GM19099 (cell line): ENCODE measurements at regions not wholly inside any gene's neighbourhood (a gene's known extent, or its start where the extent isn't known, plus 50 kb on each side); places are given as distances from the start of the nearest gene placed in this dataset.

Source experiments
- POLR2A ChIP-seq: IDR thresholded peaks from 3 replicates; pipeline ENCODE4 v1.6.1; 2011; ENCODE audit warnings: low read depth; ENCODE audit not compliant: insufficient read length; ENCODE audit errors: extremely low read depth

GRCh38 chr3:34213478-34213877 is 415.0 kb downstream of the PDCD6IP start:
- TF ChIP-seq POLR2A = no peak

DNA sequence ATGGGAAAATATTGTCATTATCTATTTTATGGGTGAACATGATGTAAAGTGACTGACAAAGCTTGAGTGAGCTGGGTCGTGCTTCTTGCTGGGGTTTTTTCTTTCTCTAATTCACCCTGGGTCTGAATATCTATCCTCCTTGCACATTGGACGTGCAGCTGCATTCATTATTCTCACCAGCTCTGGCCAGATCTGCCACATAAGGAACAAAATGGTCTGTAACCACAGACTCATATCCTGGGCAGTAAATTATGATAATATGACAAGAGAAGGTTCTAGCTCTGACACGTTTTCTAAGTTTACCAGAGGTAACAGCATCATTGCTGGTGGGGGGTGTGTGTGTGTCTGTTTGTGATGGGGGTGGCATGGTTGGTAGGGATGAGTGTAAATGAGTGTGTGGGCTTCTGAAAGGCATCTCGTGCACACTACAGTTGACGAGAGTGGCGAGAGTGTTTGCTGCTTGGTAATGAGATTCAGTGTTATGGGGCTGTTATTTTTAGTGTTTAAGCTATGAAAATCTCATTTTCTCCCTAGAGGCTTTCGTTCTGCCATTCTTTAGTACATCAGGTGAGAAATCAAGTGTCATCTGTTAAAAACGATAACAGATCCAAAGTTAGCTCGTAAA is 418.4 kb downstream of the PDCD6IP start:
- TF ChIP-seq POLR2A = no peak

DNA sequence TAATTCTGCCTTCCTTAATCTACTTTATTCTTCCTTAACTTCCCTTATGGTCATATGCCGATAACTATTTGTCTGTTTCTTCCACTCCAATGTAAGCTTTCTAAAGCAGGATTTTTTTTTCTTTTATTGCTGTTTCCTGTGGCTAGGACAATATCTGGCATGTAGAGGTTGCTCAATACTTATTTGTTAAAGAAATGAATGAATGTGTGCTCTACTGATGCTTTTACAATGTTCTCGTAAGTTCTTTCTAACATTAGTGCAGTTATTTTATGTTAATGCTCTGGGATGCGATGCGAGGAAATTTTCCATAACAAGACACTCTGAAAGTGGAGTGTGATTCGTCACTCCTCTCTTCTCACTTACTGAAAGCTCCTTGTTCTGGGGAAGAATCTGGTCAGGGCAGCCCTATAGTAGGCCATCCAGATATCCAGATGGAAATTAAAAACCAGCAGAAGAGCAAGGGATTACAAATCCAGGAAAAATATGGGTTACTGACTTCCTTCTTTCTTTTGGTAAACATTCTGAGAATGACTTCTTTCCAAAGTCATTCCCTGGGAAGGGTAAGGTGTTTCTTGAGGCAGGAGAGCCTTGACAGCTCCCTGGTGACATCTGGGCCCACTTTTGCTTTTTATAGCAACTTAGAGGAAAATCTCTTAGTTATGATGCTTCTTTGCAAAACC is 420.4 kb downstream of the PDCD6IP start:
- no peak for TF ChIP-seq POLR2A

DNA sequence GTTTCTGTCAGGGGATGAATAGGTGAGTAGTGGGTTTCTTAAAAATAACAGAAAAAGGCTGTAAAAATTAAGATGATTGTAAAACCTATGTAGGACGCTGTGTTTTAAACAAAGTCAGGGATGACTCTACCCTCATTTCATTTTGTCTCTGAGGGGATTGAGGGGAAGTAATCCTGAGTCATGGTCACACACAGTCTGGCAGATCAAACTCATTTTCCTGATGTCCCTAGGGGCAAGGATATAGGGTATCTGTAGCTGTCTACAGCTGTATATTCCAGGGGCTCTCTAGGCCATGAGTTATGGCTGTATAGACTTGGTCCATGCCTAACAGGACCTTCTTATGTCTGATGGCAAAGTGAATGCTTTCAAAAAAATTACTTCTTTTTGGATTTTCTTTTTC is 421.1 kb downstream of the PDCD6IP start:
- no peak for TF ChIP-seq POLR2A

GRCh38 chr3:34225821-34226366 is 427.5 kb downstream of the PDCD6IP start:
- TF ChIP-seq POLR2A = no peak

GRCh38 chr3:34229876-34230275 is 431.4 kb downstream of the PDCD6IP start:
- TF ChIP-seq POLR2A = no peak

DNA sequence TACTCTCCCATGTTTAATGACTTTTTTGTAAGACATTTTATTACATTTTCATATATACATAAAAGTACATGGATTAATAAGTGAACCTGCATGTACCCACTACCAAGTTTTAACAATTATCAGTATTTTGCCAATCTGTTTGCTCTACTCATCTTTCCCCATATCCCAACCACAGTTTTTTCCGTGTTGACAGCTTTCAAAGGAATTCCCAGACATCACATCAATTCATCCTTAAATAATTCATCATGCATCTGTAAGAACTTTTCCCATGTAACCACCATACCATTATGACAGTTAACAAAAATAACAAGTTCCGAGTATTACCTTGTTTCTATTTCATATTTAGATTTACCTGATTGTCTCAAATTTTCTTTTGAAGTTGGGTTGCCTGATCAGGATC is 436.7 kb downstream of the PDCD6IP start:
- no peak for TF ChIP-seq POLR2A

- no peak for TF ChIP-seq POLR2A
Observed at GRCh38 chr3:34237946-34238345, 439.5 kb downstream of the PDCD6IP start.

DNA sequence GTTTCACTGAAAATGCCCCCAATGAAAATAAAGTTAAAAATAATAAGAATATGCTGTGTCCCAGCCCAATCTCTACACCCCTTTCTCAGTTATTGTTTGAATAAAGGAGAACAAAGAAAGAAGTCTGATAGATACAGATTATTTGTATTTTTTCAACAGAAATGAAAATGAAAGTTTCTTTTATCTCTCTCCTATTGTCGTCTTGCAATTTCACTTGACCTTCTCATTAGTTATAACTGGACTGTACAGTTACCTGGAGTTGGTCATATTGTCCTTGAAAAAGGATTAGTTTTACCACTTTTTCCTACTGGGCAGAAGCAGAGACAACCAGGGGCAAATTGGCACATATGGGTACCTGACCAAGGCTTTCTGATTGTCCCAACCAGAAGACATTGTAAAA is 440.0 kb downstream of the PDCD6IP start:
- TF ChIP-seq POLR2A = no peak

DNA sequence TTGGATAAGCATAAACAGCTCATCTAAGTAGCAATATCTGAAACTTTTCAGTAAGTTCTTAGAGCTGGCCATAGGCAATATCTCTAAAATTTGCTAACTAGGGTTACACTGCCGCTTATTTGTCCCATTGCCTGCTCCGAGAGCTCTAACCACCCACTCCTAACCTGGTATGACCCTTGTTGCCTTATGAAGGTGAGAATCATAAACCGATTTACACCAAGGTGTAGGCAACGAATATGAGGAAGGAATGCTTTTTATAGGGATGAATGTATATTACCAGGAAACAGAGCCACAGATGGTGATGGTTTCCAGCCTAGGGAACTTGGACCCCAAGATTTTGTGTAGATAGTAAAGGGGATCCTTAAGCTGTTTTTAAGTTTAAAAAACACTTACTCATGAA is 440.9 kb downstream of the PDCD6IP start:
- TF ChIP-seq POLR2A = no peak

DNA sequence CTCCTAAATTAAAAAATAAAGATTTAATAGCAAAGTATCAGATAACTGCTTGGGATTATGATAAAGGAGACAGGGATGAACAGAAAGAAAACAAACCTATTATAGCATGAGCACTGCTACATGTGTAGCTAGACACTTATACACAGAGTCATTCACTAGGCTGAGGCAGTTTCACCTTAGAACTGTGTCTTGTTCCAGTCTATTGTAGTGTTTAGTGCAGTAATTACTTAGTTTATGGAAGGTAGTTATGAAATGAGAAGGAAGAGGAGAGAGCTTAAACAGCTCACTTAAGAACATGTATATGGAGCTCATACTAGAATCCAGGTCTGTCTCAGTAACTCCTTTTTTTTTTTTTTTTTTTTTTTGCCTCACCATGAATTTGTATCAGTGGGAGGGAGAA is 441.4 kb downstream of the PDCD6IP start:
- no peak for TF ChIP-seq POLR2A

GRCh38 chr3:34247401-34247800 is 449.0 kb downstream of the PDCD6IP start:
- no peak for TF ChIP-seq POLR2A

- no peak for TF ChIP-seq POLR2A
Observed at GRCh38 chr3:34248352-34248751, 449.9 kb downstream of the PDCD6IP start.

DNA sequence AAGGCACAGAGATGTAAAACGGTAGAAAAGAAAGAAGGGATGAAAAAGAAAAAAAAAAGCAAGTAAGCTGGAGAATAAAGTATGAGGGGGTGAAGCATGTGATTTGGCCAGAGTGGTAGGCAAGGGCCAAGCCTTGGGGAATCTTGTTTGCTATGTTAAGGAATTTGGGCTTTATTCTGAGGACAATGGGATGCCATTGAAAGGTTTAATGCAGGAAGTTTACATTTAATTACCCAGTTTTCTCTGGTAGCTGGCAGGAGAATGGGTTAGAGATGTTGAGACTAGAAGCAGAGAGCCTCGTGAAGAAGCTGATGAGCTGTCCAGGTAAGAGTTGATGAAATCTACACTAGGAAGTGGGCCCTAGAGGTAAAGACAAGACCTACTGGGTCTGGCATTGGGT is 455.9 kb downstream of the PDCD6IP start:
- TF ChIP-seq POLR2A = no peak

GRCh38 chr3:34256021-34256420 is 457.6 kb downstream of the PDCD6IP start:
- TF ChIP-seq POLR2A = no peak

- TF ChIP-seq POLR2A = no peak
Observed at GRCh38 chr3:34256791-34257190, 458.4 kb downstream of the PDCD6IP start.

- TF ChIP-seq POLR2A = no peak
Observed at GRCh38 chr3:34258271-34258998, 460.0 kb downstream of the PDCD6IP start.
